ENCODE measurements at regions not wholly inside any gene's neighbourhood (a gene's known extent, or its start where the extent isn't known, plus 50 kb on each side); places are given as distances from the start of the nearest gene placed in this dataset.

GRCh38 chr6:165818200-165818599, 155.2 kb upstream of the PDE10A start:
- no peak for DNase-seq

GRCh38 chr6:165817771-165818170, 154.7 kb upstream of the PDE10A start:
- DNase-seq, result no peak

GRCh38 chr6:165817148-165817547, 154.1 kb upstream of the PDE10A start:
- no peak for DNase-seq

GRCh38 chr6:165814679-165815078, 151.6 kb upstream of the PDE10A start:
- DNase-seq, result no peak

GRCh38 chr6:165811512-165811911, 148.5 kb upstream of the PDE10A start:
- no peak for DNase-seq

- DNase-seq, result no peak
Observed at GRCh38 chr6:165808021-165808420, 145.0 kb upstream of the PDE10A start.

- no peak for DNase-seq
Observed at GRCh38 chr6:165807249-165807960, 144.4 kb upstream of the PDE10A start.

- DNase-seq, result peak in 1 of 2 experiments; percentile 9
Observed at GRCh38 chr6:165806126-165806810, 143.2 kb upstream of the PDE10A start.

- DNase-seq, result no peak
Observed at GRCh38 chr6:165805636-165806035, 142.6 kb upstream of the PDE10A start.

- DNase-seq, result no peak
Observed at GRCh38 chr6:165805067-165805555, 142.1 kb upstream of the PDE10A start.

- DNase-seq, result no peak
Observed at GRCh38 chr6:165804331-165805066, 141.5 kb upstream of the PDE10A start.

GRCh38 chr6:165800337-165800736, 137.3 kb upstream of the PDE10A start:
- no peak for DNase-seq

- DNase-seq, result no peak
Observed at GRCh38 chr6:165799391-165800153, 136.5 kb upstream of the PDE10A start.

GRCh38 chr6:165798991-165799390, 135.9 kb upstream of the PDE10A start:
- no peak for DNase-seq

GRCh38 chr6:165794179-165794601, 131.1 kb upstream of the PDE10A start:
- DNase-seq, result no peak

GRCh38 chr6:165793287-165793825, 130.3 kb upstream of the PDE10A start:
- DNase-seq, result no peak

GRCh38 chr6:165791876-165792437, 128.9 kb upstream of the PDE10A start:
- DNase-seq, result no peak

- DNase-seq, result no peak
Observed at GRCh38 chr6:165791306-165791705, 128.3 kb upstream of the PDE10A start.

GRCh38 chr6:165782812-165783211, 119.8 kb upstream of the PDE10A start:
- no peak for DNase-seq

- DNase-seq, result no peak
Observed at GRCh38 chr6:165782134-165782533, 119.1 kb upstream of the PDE10A start.

- no peak for DNase-seq
Observed at GRCh38 chr6:165777680-165778079, 114.6 kb upstream of the PDE10A start.

GRCh38 chr6:165776691-165777090, 113.7 kb upstream of the PDE10A start:
- no peak for DNase-seq

All from cerebellar nuclear complex (tissue), 1 donor.